ENCODE measurements at regions not wholly inside any gene's neighbourhood (a gene's known extent, or its start where the extent isn't known, plus 50 kb on each side); places are given as distances from the start of the nearest gene placed in this dataset.

- no peaks in the 10 kb centered on the region for H3K36me3 ChIP-seq (ENCODE audit: control insufficient read depth in 4 of 4, insufficient read depth in 3 of 4, low read depth in 1 of 4, low read length in 3 of 4)
- H3K4me3 ChIP-seq (ENCODE audit: low read depth in 1 of 3, low read length in 3 of 3): no peak overlapping the region
- no peak overlapping the region for H3K27ac ChIP-seq (ENCODE audit: low read depth in 1 of 2, low read length in 2 of 2)
- DNase-seq (ENCODE audit: low spot score): no peak
- no peaks in the 10 kb centered on the region for H3K9me3 ChIP-seq (ENCODE audit: control insufficient read depth in 4 of 4, low read length in 3 of 4)
- 20% methylated on average over 3 of the region's 3 CpGs for WGBS
- no peaks in the 10 kb centered on the region for H3K4me1 ChIP-seq (ENCODE audit: control insufficient read depth in 4 of 4, insufficient read depth in 4 of 4, low read length in 3 of 4)
- no peaks in the 10 kb centered on the region for H3K27me3 ChIP-seq (ENCODE audit: control insufficient read depth in 4 of 4, insufficient read depth in 4 of 4, low read length in 3 of 4)
- H3K9ac ChIP-seq (ENCODE audit: low read depth in 1 of 2, low read length in 2 of 2): no peak overlapping the region
- no peak for TF ChIP-seq REST (IDR thresholded peaks at IDR 0.05)
- no peak for TF ChIP-seq FOXA1 (IDR thresholded peaks at IDR 0.05)
- TF ChIP-seq EGR1 (IDR thresholded peaks at IDR 0.05; ENCODE audit: low read depth in 2 of 2): no peak
- no peak for TF ChIP-seq CTCF (IDR thresholded peaks at IDR 0.05; ENCODE audit: low read depth, low read length, missing input control)
- no peak for TF ChIP-seq ATF3 (IDR thresholded peaks at IDR 0.05)
- no peak for TF ChIP-seq GABPA (IDR thresholded peaks at IDR 0.05 in 1 of 2, conservative IDR thresholded peaks at IDR 0.05 in 1 of 2)
- no peak for TF ChIP-seq FOXA2 (IDR thresholded peaks at IDR 0.05)
- TF ChIP-seq SP1 (IDR thresholded peaks at IDR 0.05): no peak
- no peak for TF ChIP-seq NR2F2 (IDR thresholded peaks at IDR 0.05)
- TF ChIP-seq RXRA (IDR thresholded peaks at IDR 0.05): no peak
- TF ChIP-seq MAX (IDR thresholded peaks at IDR 0.05): no peak
- TF ChIP-seq HNF4G (IDR thresholded peaks at IDR 0.05): no peak
- TF ChIP-seq YY1 (IDR thresholded peaks at IDR 0.05): no peak
- no peak for TF ChIP-seq HNF4A (conservative IDR thresholded peaks at IDR 0.05)
Measured at GRCh38 chr2:124978597-124978996, 953.5 kb downstream of the CNTNAP5 start.

- no peak overlapping the region for H3K4me3 ChIP-seq (ENCODE audit: low read depth in 1 of 3, low read length in 3 of 3)
- TF ChIP-seq ZBTB33 (IDR thresholded peaks at IDR 0.05): no peak
- no peak for TF ChIP-seq CTCF (IDR thresholded peaks at IDR 0.05; ENCODE audit: low read depth, low read length, missing input control)
- no peak for TF ChIP-seq RAD21 (IDR thresholded peaks at IDR 0.05)
- TF ChIP-seq NR2F2 (IDR thresholded peaks at IDR 0.05): no peak
- TF ChIP-seq REST (IDR thresholded peaks at IDR 0.05): no peak
- no peak for TF ChIP-seq EGR1 (IDR thresholded peaks at IDR 0.05; ENCODE audit: low read depth in 2 of 2)
- no peak for TF ChIP-seq FOXA2 (IDR thresholded peaks at IDR 0.05)
- TF ChIP-seq HNF4A (conservative IDR thresholded peaks at IDR 0.05): no peak
- TF ChIP-seq YY1 (IDR thresholded peaks at IDR 0.05): no peak
- TF ChIP-seq SP1 (IDR thresholded peaks at IDR 0.05): no peak
- no peak for TF ChIP-seq ATF3 (IDR thresholded peaks at IDR 0.05)
- no peak for TF ChIP-seq GABPA (IDR thresholded peaks at IDR 0.05 in 1 of 2, conservative IDR thresholded peaks at IDR 0.05 in 1 of 2)
- no peak for TF ChIP-seq HNF4G (IDR thresholded peaks at IDR 0.05)
- no peak for TF ChIP-seq RXRA (IDR thresholded peaks at IDR 0.05)
- H3K27ac ChIP-seq (ENCODE audit: low read depth in 1 of 2, low read length in 2 of 2): no peak overlapping the region
- no peaks in the 10 kb centered on the region for H3K36me3 ChIP-seq (ENCODE audit: control insufficient read depth in 4 of 4, insufficient read depth in 3 of 4, low read depth in 1 of 4, low read length in 3 of 4)
- no peak overlapping the region for H3K9ac ChIP-seq (ENCODE audit: low read depth in 1 of 2, low read length in 2 of 2)
- no peaks in the 10 kb centered on the region for H3K27me3 ChIP-seq (ENCODE audit: control insufficient read depth in 4 of 4, insufficient read depth in 4 of 4, low read length in 3 of 4)
- H3K9me3 ChIP-seq (ENCODE audit: control insufficient read depth in 4 of 4, low read length in 3 of 4): no peaks in the 10 kb centered on the region
- DNase-seq (ENCODE audit: low spot score): no peak
- no peaks in the 10 kb centered on the region for H3K4me1 ChIP-seq (ENCODE audit: control insufficient read depth in 4 of 4, insufficient read depth in 4 of 4, low read length in 3 of 4)
Measured at GRCh38 chr2:124983595-124983994, 958.5 kb downstream of the CNTNAP5 start.
